ENCODE measurements at regions not wholly inside any gene's neighbourhood (a gene's known extent, or its start where the extent isn't known, plus 50 kb on each side); places are given as distances from the start of the nearest gene placed in this dataset.

- DNase-seq = no peak
Measured at GRCh38 chr2:236674238-236674637, 104.6 kb downstream of the ACKR3 start.

- DNase-seq = no peak
Measured at GRCh38 chr2:236674646-236675045, 105.0 kb downstream of the ACKR3 start.

DNA sequence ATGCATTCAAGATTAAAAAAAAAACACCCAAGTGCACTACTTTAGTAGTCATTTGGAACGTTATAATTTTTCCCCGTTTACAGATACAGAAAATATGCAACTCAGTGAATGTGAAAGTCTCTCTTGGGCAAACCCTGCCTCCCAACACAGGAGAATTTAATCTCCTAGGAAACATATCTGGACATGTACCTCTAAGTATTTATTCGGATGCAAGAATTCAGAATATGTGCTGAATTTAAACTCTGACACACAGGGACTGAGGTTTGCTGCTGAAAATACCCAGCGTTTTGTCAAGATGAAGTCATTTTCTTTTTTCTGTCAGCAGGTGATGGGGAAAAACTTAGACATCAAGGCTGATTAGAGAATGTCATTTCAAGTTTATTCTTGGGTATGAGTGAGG, 105.4 kb downstream of the ACKR3 start:
- no peak for DNase-seq

- no peak for DNase-seq
Measured at GRCh38 chr2:236675526-236675925, 105.9 kb downstream of the ACKR3 start.

DNA sequence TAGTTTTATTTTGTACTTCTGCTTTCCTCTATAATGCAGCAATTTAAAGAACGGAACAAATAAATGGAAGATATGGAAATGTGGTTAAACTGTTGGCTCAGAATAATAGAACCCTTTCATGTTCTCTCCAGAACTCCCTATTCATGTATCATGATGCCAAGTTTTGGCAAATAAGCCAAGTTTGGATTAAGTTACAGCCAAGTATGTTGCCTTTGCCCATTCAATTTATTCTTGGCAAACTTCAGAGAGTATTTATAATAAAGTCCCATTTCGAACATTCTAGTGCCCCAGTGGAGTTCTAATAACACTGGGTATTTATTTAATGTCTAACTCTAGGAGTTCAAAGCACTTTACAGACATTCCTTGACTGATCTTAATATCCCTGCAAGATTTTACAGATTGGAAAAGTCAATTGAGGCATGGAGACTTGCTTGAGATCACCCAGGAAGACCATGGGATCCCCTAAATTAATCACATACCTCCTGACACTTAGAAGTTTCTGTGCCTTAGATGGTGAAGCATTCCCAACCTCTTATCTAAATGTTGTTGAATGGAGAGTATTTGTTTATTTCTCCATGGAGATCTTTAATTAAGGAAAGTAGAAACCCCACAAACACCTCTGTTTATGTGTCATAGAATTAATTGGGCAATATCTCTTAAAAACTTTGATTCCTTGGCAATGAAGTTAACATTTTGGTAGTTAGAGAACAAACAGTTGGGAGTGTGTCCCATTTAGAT, 106.7 kb downstream of the ACKR3 start:
- no peak for DNase-seq

GRCh38 chr2:236677368-236677767, 107.7 kb downstream of the ACKR3 start:
- DNase-seq = no peak

- DNase-seq = no peak
Measured at GRCh38 chr2:236678307-236678975, 108.8 kb downstream of the ACKR3 start.

- no peak for DNase-seq
Measured at GRCh38 chr2:236679884-236680860, 110.5 kb downstream of the ACKR3 start.

DNA sequence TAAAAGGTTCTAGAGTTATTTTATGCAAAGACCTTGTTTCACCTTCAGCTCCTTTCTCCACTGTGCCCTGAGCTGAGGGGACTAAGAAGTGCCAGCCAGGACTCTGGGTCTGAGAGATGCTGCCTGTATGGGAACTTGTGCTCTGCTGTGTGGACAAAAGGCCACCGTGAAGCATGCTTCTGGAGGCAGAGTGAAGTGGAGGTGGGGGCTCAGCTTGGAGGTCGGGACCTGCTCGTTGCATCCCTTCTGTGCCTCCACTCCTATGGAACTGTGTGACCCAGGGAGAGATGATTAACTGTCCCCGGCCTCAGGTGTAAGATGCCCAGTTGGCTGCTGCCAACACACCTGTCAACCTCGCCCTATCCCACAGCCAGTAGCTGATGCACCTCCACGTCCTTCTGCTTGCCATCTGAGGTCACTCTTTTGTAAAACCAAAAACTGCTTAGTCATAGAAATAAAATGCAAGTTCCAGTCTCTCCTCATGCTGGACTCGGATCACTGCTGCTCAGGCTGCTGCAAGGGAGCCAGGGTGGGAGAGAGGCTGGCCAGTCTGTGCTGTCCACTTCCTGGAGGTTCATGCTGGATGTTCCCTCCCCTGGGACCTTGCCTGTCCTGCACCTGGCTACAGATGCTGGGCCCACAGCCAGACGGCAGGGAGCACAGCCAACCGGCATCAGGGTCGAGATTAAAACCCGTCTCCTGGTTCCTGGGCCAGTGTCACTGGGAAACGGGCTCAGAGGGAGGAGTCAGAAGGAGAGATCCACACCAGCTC, 113.2 kb downstream of the ACKR3 start:
- DNase-seq = no peak

- DNase-seq = no peak
Measured at GRCh38 chr2:236684504-236685256, 115.1 kb downstream of the ACKR3 start.

DNA sequence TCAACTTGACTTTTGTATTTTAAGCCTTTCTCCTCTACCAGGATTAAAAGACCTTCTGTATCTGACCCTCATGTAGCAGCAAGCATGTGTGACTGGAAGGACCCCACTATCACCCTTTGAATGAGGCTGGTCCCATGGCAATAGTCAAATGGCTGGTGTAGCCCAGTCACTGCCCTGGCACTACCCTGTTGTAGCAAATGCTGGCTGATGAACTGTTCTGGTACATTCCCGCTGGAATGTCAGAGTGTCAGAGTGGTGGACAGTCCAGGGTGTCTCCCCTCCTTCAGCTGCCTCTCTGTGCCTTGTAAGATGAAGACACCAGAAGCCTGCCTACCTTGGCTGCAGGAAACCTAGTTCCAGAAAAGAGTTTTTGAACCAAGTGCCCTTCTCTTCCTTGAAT, 115.7 kb downstream of the ACKR3 start:
- no peak for DNase-seq

DNA sequence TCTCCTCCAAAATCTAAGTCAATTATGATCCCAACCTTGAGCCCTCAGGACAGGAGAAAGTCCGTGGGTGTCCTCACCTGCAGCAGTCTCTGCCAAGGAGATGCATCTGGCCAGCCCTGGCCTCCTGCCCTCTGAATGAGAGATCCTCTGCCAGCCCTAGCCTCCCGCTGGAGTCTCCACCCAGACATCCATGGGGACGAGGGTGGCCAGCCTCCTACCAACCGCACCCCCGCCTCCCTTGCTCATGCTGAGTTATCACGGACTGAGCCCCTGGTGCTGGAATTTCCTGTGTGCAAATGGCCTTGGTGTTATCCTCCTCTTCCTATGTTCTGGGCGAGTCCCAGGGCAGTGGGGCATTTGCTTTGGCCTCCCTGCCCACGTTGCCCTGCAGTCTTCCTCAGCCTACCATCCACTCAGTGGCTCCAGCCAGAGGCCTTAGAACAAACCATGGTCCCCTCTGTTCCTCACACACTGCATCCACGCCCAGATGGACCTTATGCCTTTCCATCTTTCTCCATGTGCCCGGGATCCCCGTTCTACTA, 116.4 kb downstream of the ACKR3 start:
- no peak for DNase-seq

DNA sequence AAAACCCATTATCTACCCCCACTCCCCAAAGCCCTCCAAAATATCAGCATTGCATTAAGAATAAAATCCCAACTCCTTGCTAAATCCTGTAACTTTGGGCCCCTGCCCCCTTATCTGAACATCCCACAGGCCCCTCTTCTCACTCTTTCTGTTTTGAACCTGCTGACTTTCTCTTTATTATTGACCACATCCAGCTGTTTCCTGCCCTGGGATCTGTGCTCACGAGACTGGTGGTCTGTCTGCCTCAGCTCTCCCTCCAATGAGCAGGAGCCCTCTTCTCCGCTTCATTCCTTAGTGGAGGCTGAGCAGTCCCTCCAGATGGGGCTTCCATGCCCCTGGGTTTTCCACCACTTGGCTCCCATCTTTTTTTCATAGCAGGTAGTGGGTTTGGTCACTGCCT, 116.9 kb downstream of the ACKR3 start:
- no peak for DNase-seq

DNA sequence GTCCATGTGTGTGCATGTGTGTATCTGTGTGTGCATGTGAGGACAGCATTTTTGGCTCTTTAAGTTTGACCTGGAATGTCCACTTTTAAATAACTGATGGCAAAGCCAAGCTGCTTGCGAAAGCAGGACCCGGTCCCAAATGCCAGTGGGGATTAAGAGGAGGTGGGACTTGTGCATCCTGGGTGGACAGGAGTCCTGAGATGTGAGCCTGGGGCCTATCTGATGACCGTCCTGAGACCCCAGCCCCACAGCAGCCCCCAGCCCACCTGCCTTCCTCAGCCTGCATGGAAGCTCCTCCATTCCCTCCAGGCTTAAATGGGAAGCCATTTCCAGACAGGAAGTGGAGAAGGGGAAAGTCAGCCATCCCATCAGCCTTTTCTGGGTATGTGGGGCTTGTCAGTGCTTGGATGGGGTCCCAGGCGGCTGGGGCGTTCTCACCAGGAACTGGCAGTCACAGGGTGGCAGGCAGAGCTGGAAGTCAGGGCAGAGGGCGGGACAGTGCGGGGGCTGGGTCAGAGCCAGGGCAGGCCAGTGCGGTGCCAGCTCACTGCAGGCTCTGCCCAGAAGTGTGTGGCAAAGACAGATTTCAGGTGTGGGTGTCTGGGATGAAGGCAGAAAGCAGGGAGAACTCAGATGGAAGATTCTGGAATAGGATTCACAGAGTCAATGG, 117.8 kb downstream of the ACKR3 start:
- DNase-seq = no peak

GRCh38 chr2:236688157-236688556, 118.5 kb downstream of the ACKR3 start:
- no peak for DNase-seq

GRCh38 chr2:236688563-236689392, 119.2 kb downstream of the ACKR3 start:
- DNase-seq = no peak

DNA sequence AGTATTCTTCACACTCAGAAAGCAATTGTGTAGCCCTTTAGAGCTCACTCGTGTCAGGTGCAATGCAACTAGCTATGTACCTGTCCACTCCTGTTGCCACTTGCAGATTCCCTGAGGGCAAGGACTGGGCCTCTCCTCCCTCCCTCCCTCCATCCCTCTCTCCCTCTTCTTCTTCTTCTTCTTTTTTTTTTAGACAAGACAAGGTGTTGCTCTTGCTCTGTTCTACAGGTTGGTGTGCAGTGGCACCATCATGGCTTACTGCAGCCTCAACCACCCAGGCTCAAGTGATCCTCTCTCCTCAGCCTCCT, 119.7 kb downstream of the ACKR3 start:
- DNase-seq = no peak

DNA sequence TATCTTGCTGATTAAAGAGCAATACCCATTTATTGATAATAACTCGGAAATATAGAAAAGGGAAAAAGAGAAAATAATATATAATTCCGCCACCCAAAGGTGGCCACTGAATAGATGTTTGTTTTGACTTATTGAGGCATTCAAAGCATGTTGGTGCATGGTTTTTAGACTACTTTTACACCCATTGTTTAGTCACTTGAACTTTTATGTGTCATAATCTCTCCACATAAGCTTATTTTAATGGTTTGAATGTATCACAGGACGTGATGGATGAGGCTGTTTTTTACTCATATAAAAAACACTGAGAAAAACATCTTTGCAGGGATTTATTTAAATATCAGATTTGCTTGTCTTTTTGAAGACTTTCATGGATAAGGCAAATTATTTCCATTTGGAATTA, 120.4 kb downstream of the ACKR3 start:
- no peak for DNase-seq

- DNase-seq = no peak
Measured at GRCh38 chr2:236690726-236691125, 121.1 kb downstream of the ACKR3 start.

DNA sequence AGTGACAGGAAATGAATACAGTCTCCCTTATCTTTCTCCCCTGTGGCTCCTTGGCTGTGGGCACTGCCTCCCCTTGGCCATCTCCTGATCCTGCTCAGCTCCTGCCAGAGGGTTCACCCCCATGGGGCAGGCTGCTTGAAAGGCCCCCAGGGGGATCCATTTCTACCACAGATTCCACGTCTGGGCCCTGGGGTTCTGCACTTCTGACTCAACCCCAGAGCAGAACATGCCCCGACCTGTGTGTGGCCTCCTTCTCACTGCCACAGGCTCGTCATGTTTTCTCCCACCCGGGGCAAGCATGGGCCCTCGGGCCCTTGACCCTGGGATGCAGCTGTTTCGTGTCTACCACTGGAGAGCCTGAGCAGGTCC, 122.2 kb downstream of the ACKR3 start:
- DNase-seq = no peak
